Naive thymus-derived CD8-positive, alpha-beta T cell (primary cell): ENCODE measurements at regions not wholly inside any gene's neighbourhood (a gene's known extent, or its start where the extent isn't known, plus 50 kb on each side); places are given as distances from the start of the nearest gene placed in this dataset.

Experiments
- ATAC-seq, 2 donors: fragments of 150-1000 bp; cut with Tn5 transposase in 1 of 2; sonication (Bioruptor Pico), chemical (Tn5 transposase) in 1 of 2; 1 replicate in 1 of 2; 2 replicates in 1 of 2; pipeline ENCODE4 v1.10.0; 2021; ENCODE audit warnings: mild to moderate bottlenecking in 2 of 2, moderate library complexity in 2 of 2
- POLR2A ChIA-PET: fragments of 350-600 bp; sonication (Branson Sonifier 250); formaldehyde crosslinking; loops from one replicate; lab custom pipeline; 2021; ENCODE audit warnings: antibody characterized with exemption; lab: Charles Lee
- DNase-seq, 10 donors: peaks; one replicate each; pipeline versions ENCODE4 v3.0.0 to v3.0.0-alpha.2; 2020 to 2022
- H3K27ac Mint-ChIP-seq, 10 donors: one replicate each; pipeline ENCODE4 v1.8.0; 2020 to 2022; ENCODE audit warnings: mild to moderate bottlenecking in 10 of 10, mixed read lengths in 10 of 10, moderate library complexity in 4 of 10, inconsistent platforms in 1 of 10
- H3K27me3 Mint-ChIP-seq, 5 donors: one replicate each; pipeline ENCODE4 v1.8.0; 2021 to 2022; ENCODE audit warnings: mixed read lengths in 5 of 5
- H3K36me3 Mint-ChIP-seq, 3 donors: one replicate each; pipeline ENCODE4 v1.8.0; 2020 to 2022; ENCODE audit warnings: mixed read lengths in 3 of 3, mild to moderate bottlenecking in 2 of 3, inconsistent platforms in 1 of 3
- H3K4me1 Mint-ChIP-seq, 4 donors: one replicate each; pipeline ENCODE4 v1.8.0; 2021 to 2022; ENCODE audit warnings: mixed read lengths in 4 of 4
- H3K4me3 Mint-ChIP-seq, 10 donors: one replicate each; pipeline ENCODE4 v1.8.0; 2020 to 2022; ENCODE audit warnings: mild to moderate bottlenecking in 10 of 10, mixed read lengths in 10 of 10, moderate library complexity in 6 of 10, inconsistent platforms in 1 of 10
- H3K9me3 Mint-ChIP-seq, 9 donors: one replicate each; pipeline ENCODE4 v1.8.0; 2020 to 2022; ENCODE audit warnings: mixed read lengths in 9 of 9, mild to moderate bottlenecking in 3 of 9, inconsistent platforms in 1 of 9, moderate library complexity in 1 of 9

- Mint-ChIP-seq H3K27me3 (peaks cover 7 to 31% (median 14%) of the 10 kb centered on the region in 5 donors), H3K27ac (no peak overlapping the region), H3K36me3 (peaks cover 0 to 12% (median 0%) of the 10 kb centered on the region in 3 donors), H3K9me3 (peaks cover 2 to 27% (median 9%) of the 10 kb centered on the region in 9 donors), H3K4me1 (peaks cover 0 to 5% (median 1%) of the 10 kb centered on the region in 4 donors), H3K4me3 (no peak overlapping the region)
- no peak for DNase-seq
- no peak for ATAC-seq
- POLR2A ChIA-PET: no interaction called here
These were observed 56.2 kb upstream of the DPYSL4 start for GRCh38 chr10:132130286-132131265.

GRCh38 chr10:132131581-132132420 lies 54.9 kb upstream of the DPYSL4 start:
- no peak for DNase-seq
- Mint-ChIP-seq H3K9me3 (peaks cover 2 to 27% (median 9%) of the 10 kb centered on the region in 9 donors), H3K4me1 (peaks cover 0 to 5% (median 1%) of the 10 kb centered on the region in 4 donors), H3K4me3 (no peak overlapping the region), H3K27ac (peak overlapping the region in 1 of 10 donors; percentile 9), H3K27me3 (peaks cover 7 to 31% (median 14%) of the 10 kb centered on the region in 5 donors), H3K36me3 (peaks cover 0 to 12% (median 0%) of the 10 kb centered on the region in 3 donors)
- POLR2A ChIA-PET: no interaction called here
- no peak for ATAC-seq

- H3K36me3 Mint-ChIP-seq: peaks cover 0 to 12% (median 0%) of the 10 kb centered on the region in 3 donors
- no peak for ATAC-seq
- no peak overlapping the region for H3K4me3 Mint-ChIP-seq
- peaks cover 2 to 27% (median 9%) of the 10 kb centered on the region in 9 donors for H3K9me3 Mint-ChIP-seq
- H3K4me1 Mint-ChIP-seq: peaks cover 0 to 5% (median 1%) of the 10 kb centered on the region in 4 donors
- POLR2A ChIA-PET: no interaction called here
- H3K27ac Mint-ChIP-seq: no peak overlapping the region
- peaks cover 7 to 31% (median 14%) of the 10 kb centered on the region in 5 donors for H3K27me3 Mint-ChIP-seq
- DNase-seq: peak in 1 of 10 donors; percentile 21
These were observed 54.3 kb upstream of the DPYSL4 start for GRCh38 chr10:132132421-132132841.

- Mint-ChIP-seq H3K27ac (peak overlapping the region in 1 of 10 donors; percentile 14), H3K9me3 (peaks cover 2 to 23% (median 9%) of the 10 kb centered on the region in 9 donors), H3K27me3 (peaks cover 7 to 31% (median 14%) of the 10 kb centered on the region in 5 donors), H3K4me3 (no peak overlapping the region), H3K36me3 (peaks cover 0 to 10% (median 0%) of the 10 kb centered on the region in 3 donors), H3K4me1 (peaks cover 0 to 5% (median 1%) of the 10 kb centered on the region in 4 donors)
- ATAC-seq (no peak), DNase-seq (no peak)
- POLR2A ChIA-PET: no interaction called here
These were observed 53.7 kb upstream of the DPYSL4 start for GRCh38 chr10:132133005-132133404.

GRCh38 chr10:132133449-132134240 lies 53.1 kb upstream of the DPYSL4 start:
- H3K36me3 Mint-ChIP-seq: peaks cover 0 to 5% (median 0%) of the 10 kb centered on the region in 3 donors
- H3K9me3 Mint-ChIP-seq: peaks cover 0 to 17% (median 7%) of the 10 kb centered on the region in 9 donors
- H3K4me3 Mint-ChIP-seq: no peak overlapping the region
- peaks cover 5 to 31% (median 14%) of the 10 kb centered on the region in 5 donors for H3K27me3 Mint-ChIP-seq
- DNase-seq (peak in 1 of 10 donors; percentile 41), ATAC-seq (no peak)
- POLR2A ChIA-PET: no interaction called here
- H3K27ac Mint-ChIP-seq: peak overlapping the region in 1 of 10 donors; percentile 14
- H3K4me1 Mint-ChIP-seq: peaks cover 0 to 5% (median 2%) of the 10 kb centered on the region in 4 donors

GRCh38 chr10:132134241-132135052 lies 52.3 kb upstream of the DPYSL4 start:
- Mint-ChIP-seq H3K27me3 (peaks cover 4 to 27% (median 12%) of the 10 kb centered on the region in 5 donors), H3K4me1 (peaks cover 0 to 5% (median 2%) of the 10 kb centered on the region in 4 donors), H3K27ac (no peak overlapping the region), H3K36me3 (no peaks in the 10 kb centered on the region), H3K4me3 (no peak overlapping the region), H3K9me3 (peaks cover 0 to 9% (median 0%) of the 10 kb centered on the region in 9 donors)
- no peak for ATAC-seq
- DNase-seq: peak in 1 of 10 donors; percentile 58
- POLR2A ChIA-PET: no interaction called here

- ATAC-seq (no peak), DNase-seq (peak in 1 of 10 donors; percentile 36)
- POLR2A ChIA-PET: no interaction called here
- no peaks in the 10 kb centered on the region for H3K36me3 Mint-ChIP-seq
- peaks cover 2 to 22% (median 10%) of the 10 kb centered on the region in 5 donors for H3K27me3 Mint-ChIP-seq
- H3K9me3 Mint-ChIP-seq: peaks cover 0 to under 1% (median 0%) of the 10 kb centered on the region in 9 donors
- H3K4me3 Mint-ChIP-seq: no peak overlapping the region
- no peak overlapping the region for H3K27ac Mint-ChIP-seq
- H3K4me1 Mint-ChIP-seq: peaks cover 0 to 5% (median 2%) of the 10 kb centered on the region in 4 donors
These were observed 51.5 kb upstream of the DPYSL4 start for GRCh38 chr10:132135053-132135872.

- Mint-ChIP-seq H3K4me1 (peaks cover 0 to 5% (median 2%) of the 10 kb centered on the region in 4 donors), H3K36me3 (no peaks in the 10 kb centered on the region), H3K4me3 (no peak overlapping the region), H3K9me3 (no peaks in the 10 kb centered on the region), H3K27me3 (peaks cover 2 to 21% (median 6%) of the 10 kb centered on the region in 5 donors), H3K27ac (no peak overlapping the region)
- ATAC-seq: no peak
- DNase-seq: peak in 1 of 10 donors; percentile 59
- POLR2A ChIA-PET: no interaction called here
These were observed 50.6 kb upstream of the DPYSL4 start for GRCh38 chr10:132136097-132136521.

- H3K4me3 Mint-ChIP-seq: no peak overlapping the region
- H3K27ac Mint-ChIP-seq: no peak overlapping the region
- peak in 1 of 10 donors; percentile 30 for DNase-seq
- no peaks in the 10 kb centered on the region for H3K36me3 Mint-ChIP-seq
- peaks cover 0 to 5% (median 2%) of the 10 kb centered on the region in 4 donors for H3K4me1 Mint-ChIP-seq
- POLR2A ChIA-PET: no interaction called here
- ATAC-seq: no peak
- H3K9me3 Mint-ChIP-seq: no peaks in the 10 kb centered on the region
- H3K27me3 Mint-ChIP-seq: peaks cover 2 to 19% (median 6%) of the 10 kb centered on the region in 5 donors
These were observed 50.1 kb upstream of the DPYSL4 start for GRCh38 chr10:132136689-132137088.
